ENCODE measurements at regions not wholly inside any gene's neighbourhood (a gene's known extent, or its start where the extent isn't known, plus 50 kb on each side); places are given as distances from the start of the nearest gene placed in this dataset.

DNA sequence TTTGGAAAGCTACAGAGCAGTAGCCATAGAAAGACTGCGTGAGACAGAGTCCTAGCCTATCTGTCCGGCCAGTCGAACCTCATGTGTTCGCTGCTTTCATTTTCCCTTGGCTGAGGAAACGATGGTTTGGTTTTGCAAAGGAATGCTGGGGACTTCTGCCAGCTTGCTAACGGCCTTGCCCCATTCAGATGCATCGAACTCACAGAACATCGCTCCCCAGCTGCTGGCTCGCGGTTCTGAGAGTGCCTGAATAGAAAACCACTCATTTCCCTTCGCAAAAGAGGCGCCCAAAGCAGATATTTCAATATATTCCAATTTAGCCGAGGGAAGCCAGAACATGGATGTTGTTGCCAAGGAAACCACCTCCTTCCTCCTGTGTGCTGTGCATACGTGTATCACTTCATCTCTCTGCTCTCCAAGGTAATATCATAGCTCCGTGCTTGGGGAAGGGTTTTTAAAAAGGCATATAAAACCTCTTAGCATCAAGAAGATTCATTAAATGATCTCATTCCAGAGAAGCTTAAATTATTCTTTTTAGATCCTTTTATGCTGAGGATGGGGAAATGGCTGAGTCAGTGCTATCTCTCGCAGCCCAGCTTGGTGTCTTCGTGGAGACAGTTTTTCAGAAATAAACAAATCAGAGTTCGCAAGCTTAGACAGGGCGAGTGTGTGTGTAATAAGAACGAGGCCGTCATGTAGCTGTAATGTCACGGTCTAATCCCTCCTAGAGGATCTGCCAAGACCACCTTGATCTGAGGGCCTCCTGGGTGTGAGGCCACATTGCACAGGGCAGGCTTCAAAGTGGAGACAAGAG is 215.2 kb downstream of the RPS24 start:
- DNase-seq (ENCODE audit: extremely low spot score, unreplicated experiment) = no peak
- no peak overlapping the region for H3K4me3 Mint-ChIP-seq (ENCODE audit: unreplicated experiment)
- TF ChIP-seq, protein P1, sequence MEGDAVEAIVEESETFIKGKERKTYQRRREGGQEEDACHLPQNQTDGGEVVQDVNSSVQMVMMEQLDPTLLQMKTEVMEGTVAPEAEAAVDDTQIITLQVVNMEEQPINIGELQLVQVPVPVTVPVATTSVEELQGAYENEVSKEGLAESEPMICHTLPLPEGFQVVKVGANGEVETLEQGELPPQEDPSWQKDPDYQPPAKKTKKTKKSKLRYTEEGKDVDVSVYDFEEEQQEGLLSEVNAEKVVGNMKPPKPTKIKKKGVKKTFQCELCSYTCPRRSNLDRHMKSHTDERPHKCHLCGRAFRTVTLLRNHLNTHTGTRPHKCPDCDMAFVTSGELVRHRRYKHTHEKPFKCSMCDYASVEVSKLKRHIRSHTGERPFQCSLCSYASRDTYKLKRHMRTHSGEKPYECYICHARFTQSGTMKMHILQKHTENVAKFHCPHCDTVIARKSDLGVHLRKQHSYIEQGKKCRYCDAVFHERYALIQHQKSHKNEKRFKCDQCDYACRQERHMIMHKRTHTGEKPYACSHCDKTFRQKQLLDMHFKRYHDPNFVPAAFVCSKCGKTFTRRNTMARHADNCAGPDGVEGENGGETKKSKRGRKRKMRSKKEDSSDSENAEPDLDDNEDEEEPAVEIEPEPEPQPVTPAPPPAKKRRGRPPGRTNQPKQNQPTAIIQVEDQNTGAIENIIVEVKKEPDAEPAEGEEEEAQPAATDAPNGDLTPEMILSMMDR (IDR thresholded peaks at IDR 0.05) = no peak
- H3K27me3 Mint-ChIP-seq (ENCODE audit: unreplicated experiment) = peaks cover 4% of the 10 kb centered on the region
- H3K36me3 Mint-ChIP-seq (ENCODE audit: unreplicated experiment) = no peaks in the 10 kb centered on the region
- peaks cover 5% of the 10 kb centered on the region for H3K4me1 Mint-ChIP-seq (ENCODE audit: unreplicated experiment)
- H3K9me3 Mint-ChIP-seq (ENCODE audit: unreplicated experiment) = no peaks in the 10 kb centered on the region
- H3K27ac Mint-ChIP-seq (ENCODE audit: unreplicated experiment) = no peak overlapping the region

DNA sequence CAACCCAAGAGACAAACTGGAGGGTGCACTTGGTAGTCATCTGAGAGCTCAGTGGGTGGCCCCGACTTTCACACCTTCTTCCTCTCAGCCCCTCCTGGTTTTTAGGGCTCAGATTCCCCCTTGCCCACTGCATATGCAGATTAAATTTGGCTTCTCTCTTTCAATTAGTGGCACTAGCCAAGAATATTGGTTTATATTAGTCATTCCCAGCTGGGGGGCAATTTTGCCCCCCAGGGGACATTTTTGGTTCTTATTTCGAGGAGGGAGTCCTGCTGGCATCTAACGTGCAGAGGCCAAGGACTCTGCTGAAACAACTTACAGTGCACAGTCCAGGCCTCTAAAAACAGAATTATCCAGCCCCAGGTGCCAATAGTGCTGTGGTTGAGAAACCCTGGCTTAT is 216.0 kb downstream of the RPS24 start:
- TF ChIP-seq, protein P1 (IDR thresholded peaks at IDR 0.05) = no peak
- Mint-ChIP-seq H3K27me3 (ENCODE audit: unreplicated experiment) (peaks cover 4% of the 10 kb centered on the region), H3K27ac (ENCODE audit: unreplicated experiment) (no peak overlapping the region), H3K4me1 (ENCODE audit: unreplicated experiment) (peaks cover 13% of the 10 kb centered on the region), H3K36me3 (ENCODE audit: unreplicated experiment) (no peaks in the 10 kb centered on the region), H3K4me3 (ENCODE audit: unreplicated experiment) (no peak overlapping the region), H3K9me3 (ENCODE audit: unreplicated experiment) (no peaks in the 10 kb centered on the region)
- DNase-seq (ENCODE audit: extremely low spot score, unreplicated experiment) = no peak

DNA sequence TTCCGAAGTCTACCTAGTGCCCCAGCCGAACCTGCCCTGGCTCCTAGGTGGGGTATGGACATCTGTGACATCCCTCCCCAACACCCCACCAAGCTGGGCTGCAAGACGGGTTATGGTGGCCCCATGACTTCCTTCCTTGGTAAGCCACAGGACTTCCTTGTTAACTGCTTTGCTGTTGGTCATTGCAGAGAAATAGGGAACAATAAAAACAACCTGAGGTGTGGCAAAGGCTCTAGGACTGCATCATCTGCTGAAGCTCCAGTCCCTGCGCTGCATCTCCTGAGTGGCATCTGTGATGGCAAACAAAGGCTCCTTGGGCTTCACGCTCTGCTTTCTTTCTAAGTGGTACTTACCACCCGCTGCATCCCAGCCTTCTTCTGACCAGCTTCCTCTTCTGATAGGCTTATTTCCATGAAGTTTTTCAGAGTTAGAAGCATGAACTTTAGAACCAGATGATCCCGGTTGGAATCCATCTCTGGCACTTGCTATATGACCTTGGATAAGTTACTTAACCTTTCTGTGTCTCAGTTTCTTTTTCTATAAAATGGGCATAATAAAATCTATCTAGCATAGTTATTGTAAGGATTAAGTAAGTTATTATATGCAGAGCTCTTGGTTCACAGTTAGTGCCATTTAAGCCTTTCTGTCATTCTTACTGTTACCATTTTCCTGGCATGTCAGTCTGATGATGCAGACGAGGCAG is 216.8 kb downstream of the RPS24 start:
- H3K36me3 Mint-ChIP-seq (ENCODE audit: unreplicated experiment) = no peaks in the 10 kb centered on the region
- H3K4me1 Mint-ChIP-seq (ENCODE audit: unreplicated experiment) = peaks cover 20% of the 10 kb centered on the region
- H3K27me3 Mint-ChIP-seq (ENCODE audit: unreplicated experiment) = peaks cover 4% of the 10 kb centered on the region
- DNase-seq (ENCODE audit: extremely low spot score, unreplicated experiment) = no peak
- H3K27ac Mint-ChIP-seq (ENCODE audit: unreplicated experiment) = no peak overlapping the region
- no peaks in the 10 kb centered on the region for H3K9me3 Mint-ChIP-seq (ENCODE audit: unreplicated experiment)
- TF ChIP-seq, protein P1 (IDR thresholded peaks at IDR 0.05) = no peak
- no peak overlapping the region for H3K4me3 Mint-ChIP-seq (ENCODE audit: unreplicated experiment)

DNA sequence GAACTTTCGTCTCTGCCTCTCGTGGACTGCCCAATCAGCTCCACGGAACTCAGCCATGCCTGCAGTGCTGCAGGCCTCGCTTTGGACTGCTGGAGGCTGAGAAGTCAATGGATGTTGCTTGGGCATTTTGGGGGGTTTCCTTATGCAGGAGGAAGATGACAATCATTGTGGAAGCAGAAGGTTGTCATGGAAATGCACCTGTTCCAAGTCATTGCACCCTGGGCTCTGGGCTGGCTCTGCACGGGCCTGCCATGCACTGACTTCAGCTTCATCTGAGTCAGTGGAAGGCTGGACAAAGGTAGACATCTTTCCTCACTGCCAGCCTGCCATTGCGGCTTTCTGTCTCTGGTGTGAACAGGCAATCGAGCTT is 217.3 kb downstream of the RPS24 start:
- H3K27ac Mint-ChIP-seq (ENCODE audit: unreplicated experiment) = no peak overlapping the region

DNA sequence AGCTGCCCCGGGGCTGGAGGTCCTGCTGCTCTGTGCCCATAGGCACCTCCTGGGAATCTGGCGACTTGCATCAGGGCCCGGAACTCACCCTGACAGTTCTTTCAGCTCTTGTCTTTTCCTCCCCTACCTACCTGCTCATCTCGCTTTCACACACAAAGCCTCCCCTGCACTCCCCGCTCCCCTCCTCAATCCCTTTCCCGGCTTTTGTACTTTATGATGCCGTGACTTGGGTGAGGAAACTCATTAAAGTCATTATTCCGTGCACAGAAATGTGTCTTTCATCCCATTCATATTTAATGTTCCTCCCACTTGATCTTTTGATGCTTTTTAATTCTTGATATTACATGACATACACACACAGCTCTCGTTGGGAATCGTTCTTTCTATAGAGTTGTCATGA is 218.6 kb downstream of the RPS24 start:
- TF ChIP-seq, protein P1 (IDR thresholded peaks at IDR 0.05) = no peak
- no peak overlapping the region for H3K27ac Mint-ChIP-seq (ENCODE audit: unreplicated experiment)
- no peak overlapping the region for H3K4me3 Mint-ChIP-seq (ENCODE audit: unreplicated experiment)
- peaks cover 4% of the 10 kb centered on the region for H3K27me3 Mint-ChIP-seq (ENCODE audit: unreplicated experiment)
- H3K4me1 Mint-ChIP-seq (ENCODE audit: unreplicated experiment) = peaks cover 32% of the 10 kb centered on the region
- H3K36me3 Mint-ChIP-seq (ENCODE audit: unreplicated experiment) = no peaks in the 10 kb centered on the region
- no peaks in the 10 kb centered on the region for H3K9me3 Mint-ChIP-seq (ENCODE audit: unreplicated experiment)
- no peak for DNase-seq (ENCODE audit: extremely low spot score, unreplicated experiment)

More for the DNA sequence above, 217.3 kb downstream of the RPS24 start:
- DNase-seq (ENCODE audit: extremely low spot score, unreplicated experiment) = no peak
- H3K9me3 Mint-ChIP-seq (ENCODE audit: unreplicated experiment) = no peaks in the 10 kb centered on the region
- no peaks in the 10 kb centered on the region for H3K36me3 Mint-ChIP-seq (ENCODE audit: unreplicated experiment)
- TF ChIP-seq, protein P1 (IDR thresholded peaks at IDR 0.05) = no peak
- peaks cover 4% of the 10 kb centered on the region for H3K27me3 Mint-ChIP-seq (ENCODE audit: unreplicated experiment)
- H3K4me1 Mint-ChIP-seq (ENCODE audit: unreplicated experiment) = peaks cover 25% of the 10 kb centered on the region
- H3K4me3 Mint-ChIP-seq (ENCODE audit: unreplicated experiment) = no peak overlapping the region
